GM12878 (cell line): ENCODE measurements at regions not wholly inside any gene's neighbourhood (a gene's known extent, or its start where the extent isn't known, plus 50 kb on each side); places are given as distances from the start of the nearest gene placed in this dataset.
"Not testable (repeated sequence)": the region's sequence is repeated elsewhere in the genome, so short reads cannot be mapped to it uniquely, and the experiment has no call there.

Source experiments
- ATAC-seq: fragments of 200-7000 bp; cut with Tn5 transposase; 3 replicates; pipeline ENCODE4 v1.9.1; 2020; ENCODE audit warnings: mild to moderate bottlenecking, moderate library complexity
- BruUV-seq: library from RNA; stranded (reverse); fragments of 400-500 nt; replicated peaks from 2 replicates; lab custom pipeline; 2021; lab: Mats Ljungman, UMichigan
- CTCF ChIA-PET: fragments of 300-600 bp; sonication (Branson Sonifier 250); formaldehyde crosslinking; extraction: SDS; loops from one replicate; lab custom pipeline; 2021; ENCODE audit warnings: inconsistent platforms; lab: Yijun Ruan, JAX
- POLR2A ChIA-PET: fragments of 350-600 bp; formaldehyde crosslinking; extraction: SDS; loops from one replicate; lab custom pipeline; 2021; ENCODE audit warnings: inconsistent platforms; lab: Charles Lee
- RAD21 ChIA-PET: fragments of 300-600 bp; sonication (Branson Sonifier 250); formaldehyde crosslinking; loops from one replicate; lab custom pipeline; 2023; ENCODE audit warnings: antibody characterized with exemption; ENCODE audit not compliant: unreplicated experiment; lab: Charles Lee
- SMC1A ChIA-PET: fragments of 300-600 bp; sonication (Branson Sonifier 250); formaldehyde crosslinking; loops from one replicate; lab custom pipeline; 2023; ENCODE audit not compliant: unreplicated experiment, uncharacterized antibody; lab: Charles Lee
- DNase-seq: peaks from one replicate; pipeline ENCODE4 v3.0.0-alpha.2; 2011; ENCODE audit warnings: low read depth, low spot score
- FAIRE-seq: peaks from 3 replicates; lab custom pipeline; 2011; peaks lifted over from hg19 to GRCh38; lab: Jason Lieb, UNC
- H2AFZ ChIP-seq: 2 replicates; pipeline ENCODE4 v1.6.0; 2011; ENCODE audit warnings: low read depth, low read length, control low read depth; ENCODE audit not compliant: control insufficient read depth
- H3K27ac ChIP-seq: 2 replicates; pipeline ENCODE4 v1.5.1; 2011; ENCODE audit warnings: control low read depth; ENCODE audit not compliant: control insufficient read depth, insufficient read depth
- H3K27me3 ChIP-seq, 2 experiments: replicated peaks in 1 of 2; 2 replicates each; pipeline versions ENCODE4 v1.6.0 to v1.6.1; 2011; ENCODE audit warnings: low read length in 1 of 2; ENCODE audit not compliant: control insufficient read depth in 2 of 2, insufficient read depth in 2 of 2
- H3K36me3 ChIP-seq, 2 experiments: 2 replicates each; pipeline ENCODE4 v1.5.1; 2011; ENCODE audit warnings: low read length in 1 of 2; ENCODE audit not compliant: control insufficient read depth in 2 of 2, insufficient read depth in 2 of 2
- H3K4me1 ChIP-seq: 2 replicates; pipeline ENCODE4 v1.6.1; 2011; ENCODE audit warnings: mild to moderate bottlenecking, low read length, moderate library complexity, mixed read lengths; ENCODE audit not compliant: control insufficient read depth, insufficient read depth
- H3K4me2 ChIP-seq: 2 replicates; pipeline ENCODE4 v1.6.0; 2011; ENCODE audit warnings: control low read depth; ENCODE audit not compliant: control insufficient read depth, insufficient read depth
- H3K4me3 ChIP-seq: fragments of 200-600 bp; sonication (generic); 2 replicates; pipeline ENCODE4 v1.5.1; 2016
- H3K79me2 ChIP-seq: 2 replicates; pipeline ENCODE4 v1.6.0; 2011; ENCODE audit warnings: low read length; ENCODE audit not compliant: control insufficient read depth, insufficient read depth
- H3K9ac ChIP-seq: 2 replicates; pipeline ENCODE4 v1.8.0; 2011; ENCODE audit warnings: low read length, control low read depth, mixed read lengths; ENCODE audit not compliant: control insufficient read depth, insufficient read depth
- H3K9me3 ChIP-seq: replicated peaks from 3 replicates; pipeline ENCODE4 v1.5.1; 2011; ENCODE audit warnings: mild to moderate bottlenecking, low read length; ENCODE audit not compliant: control insufficient read depth, insufficient read depth
- H4K20me1 ChIP-seq: 2 replicates; pipeline ENCODE4 v1.6.0; 2011; ENCODE audit not compliant: control insufficient read depth, insufficient read depth
- EP300 ChIP-seq, 2 experiments: fragments of 150-350 bp in 1 of 2; IDR thresholded peaks; 2 replicates each; pipeline ENCODE4 v1.6.1; 2011 to 2012; ENCODE audit warnings: low read depth in 2 of 2, low read length in 2 of 2, borderline replicate concordance in 1 of 2, improper control_type of control experiment in 1 of 2, inconsistent platforms in 1 of 2; ENCODE audit not compliant: control insufficient read depth in 1 of 2
- HCFC1 ChIP-seq: fragments of 150-350 bp; IDR thresholded peaks from 2 replicates; pipeline ENCODE4 v1.6.1; 2014; ENCODE audit warnings: low read length
- IRF3 ChIP-seq: fragments of 450-650 bp; IDR thresholded peaks from 2 replicates; pipeline ENCODE4 v1.6.1; 2014; ENCODE audit warnings: mild to moderate bottlenecking
- MEF2A ChIP-seq: IDR thresholded peaks from 2 replicates; pipeline ENCODE4 v1.6.1; 2011; ENCODE audit warnings: low read depth, mild to moderate bottlenecking, low read length, moderate library complexity; ENCODE audit not compliant: insufficient read depth
- ZSCAN29 ChIP-seq: fragments of 450-650 bp; IDR thresholded peaks from 2 replicates; pipeline ENCODE4 v1.6.1; 2017; ENCODE audit warnings: mild to moderate bottlenecking, moderate library complexity
- WGBS: methylation state at CpG from one replicate; pipeline ENCODE4 v1.1.6; 2016; ENCODE audit warnings: low lambda C conversion rate; ENCODE audit not compliant: insufficient replicate concordance, insufficient coverage; ENCODE audit errors: missing lambda C conversion rate; 5-methylcytosine and 5-hydroxymethylcytosine counted together
- in situ Hi-C: fragments of 300-500 bp; cut with MboI; formaldehyde crosslinking; loops from 9 replicates; pipeline ENCODE4 v1.14.3; 2018; ENCODE audit warnings: mixed read lengths
- intact Hi-C: fragments of 100-400 bp; cut with micrococcal nuclease; formaldehyde crosslinking; loops from one replicate; pipeline ENCODE4 v1.14.2; 2022; ENCODE audit not compliant: unreplicated experiment

- Histone ChIP-seq H3K79me2 (no peaks in the 10 kb centered on the region), H4K20me1 (no peaks in the 10 kb centered on the region), H3K27me3 (no peaks in the 10 kb centered on the region), H3K36me3 (no peaks in the 10 kb centered on the region), H3K4me2 (no peak overlapping the region), H3K9ac (no peak overlapping the region), H3K4me1 (no peaks in the 10 kb centered on the region), H2AFZ (no peak overlapping the region)
- ChIA-PET SMC1A (no interaction called here), CTCF (no interaction called here), RAD21 (no interaction called here)
- intact Hi-C loops (no loop called here), in situ Hi-C loops (no loop called here)
- WGBS = 50% methylated on average over 2 of the region's 2 CpGs
- ATAC-seq (no peak), FAIRE-seq (no peak)
- BruUV-seq = no TSS peak
- TF ChIP-seq EP300 (IDR thresholded peaks at IDR 0.05; ENCODE audit: borderline replicate concordance in 1 of 2, control insufficient read depth in 1 of 2, low read depth in 2 of 2, low read length in 2 of 2) (no peak), HCFC1 (no peak), ZSCAN29 (no peak), IRF3 (no peak), MEF2A (no peak)
- TF ChIP-seq, all 136 proteins: peak for 0
- DNase-seq = no peak
- H3K4me3 ChIP-seq = no peak overlapping the region
- no peaks in the 10 kb centered on the region for H3K9me3 ChIP-seq
- H3K27ac ChIP-seq = no peak overlapping the region
- POLR2A ChIA-PET = no interaction called here
Observed at GRCh38 chr3:74904646-74905045, 290.2 kb upstream of the CNTN3 start.

- in situ Hi-C loops, H3K9me3 ChIP-seq, H3K4me2 ChIP-seq, H3K27me3 ChIP-seq, H3K36me3 ChIP-seq, ATAC-seq, H2AFZ ChIP-seq, H3K4me1 ChIP-seq, H3K79me2 ChIP-seq, CTCF ChIA-PET, H3K4me3 ChIP-seq, RAD21 ChIA-PET, H3K27ac ChIP-seq, FAIRE-seq, H3K9ac ChIP-seq, BruUV-seq, DNase-seq, H4K20me1 ChIP-seq, SMC1A ChIA-PET, POLR2A ChIA-PET, intact Hi-C loops: not testable (repeated sequence)
- 71% methylated on average over 27 of the region's 45 CpGs for WGBS
Observed at GRCh38 chr3:74899796-74900516, 285.5 kb upstream of the CNTN3 start.
